DMS79 treated with DMSO at 0.1 percent for 48 hours (cell line): ENCODE measurements at regions not wholly inside any gene's neighbourhood (a gene's known extent, or its start where the extent isn't known, plus 50 kb on each side); places are given as distances from the start of the nearest gene placed in this dataset.

Experiments
- DNase-seq: peaks from one replicate; lab custom pipeline; 2025; lab: John Stamatoyannopoulos, UW

- DNase-seq: no peak
Measured at GRCh38 chr2:18651842-18652774, 62.7 kb upstream of the NT5C1B start.

- DNase-seq: no peak
Measured at GRCh38 chr2:18650221-18650620, 60.9 kb upstream of the NT5C1B start.

- no peak for DNase-seq
Measured at GRCh38 chr2:18649502-18650135, 60.2 kb upstream of the NT5C1B start.

- no peak for DNase-seq
Measured at GRCh38 chr2:18648161-18648560, 58.8 kb upstream of the NT5C1B start.

- DNase-seq: no peak
Measured at GRCh38 chr2:18647731-18648130, 58.4 kb upstream of the NT5C1B start.

GRCh38 chr2:18645315-18645714 is 55.9 kb upstream of the NT5C1B start:
- DNase-seq: no peak

GRCh38 chr2:18644115-18644462 is 54.7 kb upstream of the NT5C1B start:
- DNase-seq: no peak

GRCh38 chr2:18643326-18644114 is 54.2 kb upstream of the NT5C1B start:
- no peak for DNase-seq

GRCh38 chr2:18641823-18642222 is 52.5 kb upstream of the NT5C1B start:
- no peak for DNase-seq

GRCh38 chr2:18639756-18640453 is 50.5 kb upstream of the NT5C1B start:
- DNase-seq: no peak
